Neural progenitor cell (in vitro differentiated cells): ENCODE measurements at regions not wholly inside any gene's neighbourhood (a gene's known extent, or its start where the extent isn't known, plus 50 kb on each side); places are given as distances from the start of the nearest gene placed in this dataset.

Experiments
- DNase-seq: peaks from one replicate; pipeline ENCODE4 v3.0.0-alpha.2; 2016; ENCODE audit warnings: low spot score
- H2AFZ ChIP-seq: fragments of 200-600 bp; sonication (generic); replicated peaks from 2 replicates; pipeline ENCODE4 v1.6.1; 2016; ENCODE audit warnings: antibody characterized with exemption
- H3F3A ChIP-seq: fragments of 200-600 bp; sonication (generic); 2 replicates; pipeline ENCODE4 v1.6.1; 2016; ENCODE audit warnings: antibody characterized with exemption, low read depth
- H3K27ac ChIP-seq: fragments of 200-600 bp; sonication (generic); 2 replicates; pipeline ENCODE4 v1.5.1; 2016; ENCODE audit warnings: mild to moderate bottlenecking
- H3K27me3 ChIP-seq: fragments of 200-600 bp; sonication (generic); 2 replicates; pipeline ENCODE4 v1.6.1; 2016; ENCODE audit warnings: mild to moderate bottlenecking, moderate library complexity
- H3K36me3 ChIP-seq: fragments of 200-600 bp; sonication (generic); 2 replicates; pipeline ENCODE4 v1.5.1; 2016
- H3K4me1 ChIP-seq: fragments of 200-600 bp; sonication (generic); 2 replicates; pipeline ENCODE4 v1.6.1; 2016; ENCODE audit warnings: mixed run types
- H3K4me2 ChIP-seq: fragments of 200-600 bp; sonication (generic); 2 replicates; pipeline ENCODE4 v1.6.1; 2016
- H3K4me3 ChIP-seq: fragments of 200-600 bp; sonication (generic); 2 replicates; pipeline ENCODE4 v1.5.1; 2016
- H3K79me2 ChIP-seq: fragments of 200-600 bp; sonication (generic); 2 replicates; pipeline ENCODE4 v1.6.1; 2016; ENCODE audit warnings: low read depth
- H3K9ac ChIP-seq: fragments of 200-600 bp; sonication (generic); 2 replicates; pipeline ENCODE4 v1.6.1; 2016
- H3K9me3 ChIP-seq: fragments of 200-600 bp; sonication (generic); 2 replicates; pipeline ENCODE4 v1.5.1; 2016; ENCODE audit warnings: low read depth
- H4K20me1 ChIP-seq: fragments of 200-600 bp; sonication (generic); 2 replicates; pipeline ENCODE4 v1.6.1; 2016; ENCODE audit warnings: low read depth
- H3K27ac Mint-ChIP-seq: 3 replicates; pipeline ENCODE4 v1.8.0; 2021; ENCODE audit warnings: mixed read lengths
- H3K27me3 Mint-ChIP-seq: 2 replicates; pipeline ENCODE4 v1.8.0; 2022; ENCODE audit warnings: low read depth, mild to moderate bottlenecking, inconsistent platforms, moderate library complexity, mixed read lengths; ENCODE audit not compliant: insufficient read depth
- H3K36me3 Mint-ChIP-seq: 3 replicates; pipeline ENCODE4 v1.8.0; 2021; ENCODE audit warnings: mixed read lengths
- H3K4me1 Mint-ChIP-seq: 3 replicates; pipeline ENCODE4 v1.8.0; 2021; ENCODE audit warnings: mixed read lengths
- H3K4me3 Mint-ChIP-seq: 3 replicates; pipeline ENCODE4 v1.8.0; 2021; ENCODE audit warnings: mild to moderate bottlenecking, moderate library complexity, mixed read lengths
- H3K9me3 Mint-ChIP-seq: 3 replicates; pipeline ENCODE4 v1.8.0; 2020; ENCODE audit warnings: mixed read lengths
- EZH2 ChIP-seq: fragments of 200-600 bp; sonication (generic); IDR thresholded peaks from 2 replicates; pipeline ENCODE4 v1.6.1; 2017; ENCODE audit warnings: antibody characterized with exemption, mild to moderate bottlenecking, moderate library complexity
- EZH2phosphoT487 ChIP-seq: fragments of 200-600 bp; sonication (generic); IDR thresholded peaks from 2 replicates; pipeline ENCODE4 v1.6.1; 2017; ENCODE audit warnings: antibody characterized with exemption
- TF ChIP-seq, protein P1 (sequence below): fragments of 200-600 bp; sonication (generic); IDR thresholded peaks from 2 replicates; pipeline ENCODE4 v1.5.1; 2017; ENCODE audit warnings: antibody characterized with exemption, mild to moderate bottlenecking

GRCh38 chr13:70736622-70737317 lies 628.5 kb upstream of the KLHL1 start:
- H4K20me1 ChIP-seq = no peaks in the 10 kb centered on the region
- no peak overlapping the region for H2AFZ ChIP-seq
- no peaks in the 10 kb centered on the region for H3K36me3 Mint-ChIP-seq
- H3K4me2 ChIP-seq = no peak overlapping the region
- no peak for DNase-seq
- H3K4me3 Mint-ChIP-seq = no peak overlapping the region
- peaks cover 16% of the 10 kb centered on the region for H3K4me1 ChIP-seq
- H3K9ac ChIP-seq = no peak overlapping the region
- TF ChIP-seq, protein P1, sequence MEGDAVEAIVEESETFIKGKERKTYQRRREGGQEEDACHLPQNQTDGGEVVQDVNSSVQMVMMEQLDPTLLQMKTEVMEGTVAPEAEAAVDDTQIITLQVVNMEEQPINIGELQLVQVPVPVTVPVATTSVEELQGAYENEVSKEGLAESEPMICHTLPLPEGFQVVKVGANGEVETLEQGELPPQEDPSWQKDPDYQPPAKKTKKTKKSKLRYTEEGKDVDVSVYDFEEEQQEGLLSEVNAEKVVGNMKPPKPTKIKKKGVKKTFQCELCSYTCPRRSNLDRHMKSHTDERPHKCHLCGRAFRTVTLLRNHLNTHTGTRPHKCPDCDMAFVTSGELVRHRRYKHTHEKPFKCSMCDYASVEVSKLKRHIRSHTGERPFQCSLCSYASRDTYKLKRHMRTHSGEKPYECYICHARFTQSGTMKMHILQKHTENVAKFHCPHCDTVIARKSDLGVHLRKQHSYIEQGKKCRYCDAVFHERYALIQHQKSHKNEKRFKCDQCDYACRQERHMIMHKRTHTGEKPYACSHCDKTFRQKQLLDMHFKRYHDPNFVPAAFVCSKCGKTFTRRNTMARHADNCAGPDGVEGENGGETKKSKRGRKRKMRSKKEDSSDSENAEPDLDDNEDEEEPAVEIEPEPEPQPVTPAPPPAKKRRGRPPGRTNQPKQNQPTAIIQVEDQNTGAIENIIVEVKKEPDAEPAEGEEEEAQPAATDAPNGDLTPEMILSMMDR = no peak
- TF ChIP-seq EZH2phosphoT487 = no peak
- no peak for TF ChIP-seq EZH2
- no peaks in the 10 kb centered on the region for H3K79me2 ChIP-seq
- H3K27me3 ChIP-seq = no peaks in the 10 kb centered on the region
- no peak overlapping the region for H3K27ac ChIP-seq
- peaks cover 19% of the 10 kb centered on the region for H3K4me1 Mint-ChIP-seq
- H3K27me3 Mint-ChIP-seq = peaks cover 3% of the 10 kb centered on the region
- H3K27ac Mint-ChIP-seq = no peak overlapping the region
- no peaks in the 10 kb centered on the region for H3K9me3 ChIP-seq
- no peaks in the 10 kb centered on the region for H3K9me3 Mint-ChIP-seq
- no peaks in the 10 kb centered on the region for H3K36me3 ChIP-seq
- H3F3A ChIP-seq = no peaks in the 10 kb centered on the region
- H3K4me3 ChIP-seq = no peak overlapping the region

DNA sequence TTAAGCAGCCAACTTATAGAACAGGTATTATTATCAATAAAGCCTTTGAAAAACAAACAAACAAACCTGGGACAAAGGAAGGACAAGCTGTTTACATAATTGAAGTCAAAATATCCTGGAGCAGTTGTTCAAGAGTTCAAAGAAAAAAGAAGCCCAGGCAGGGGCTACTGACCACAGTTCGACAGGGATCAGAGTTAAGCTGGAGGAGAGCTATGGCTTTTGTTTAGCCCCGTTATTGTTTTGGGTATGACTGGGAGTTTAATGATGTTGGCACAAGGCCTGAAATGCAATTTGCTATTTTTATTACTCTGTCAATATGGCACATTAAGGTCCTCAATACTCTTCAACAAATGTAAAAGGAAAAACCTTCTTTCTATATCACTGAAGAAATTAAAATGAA lies 624.4 kb upstream of the KLHL1 start:
- Histone ChIP-seq H3K4me3 (no peak overlapping the region), H3K4me1 (peaks cover 16% of the 10 kb centered on the region), H3K27ac (no peak overlapping the region), H3K9me3 (no peaks in the 10 kb centered on the region), H2AFZ (no peak overlapping the region), H3K79me2 (no peaks in the 10 kb centered on the region), H4K20me1 (no peaks in the 10 kb centered on the region), H3K36me3 (no peaks in the 10 kb centered on the region), H3K27me3 (no peaks in the 10 kb centered on the region), H3F3A (no peaks in the 10 kb centered on the region), H3K4me2 (peak overlapping the region; percentile 0), H3K9ac (no peak overlapping the region)
- Mint-ChIP-seq H3K27me3 (peaks cover 3% of the 10 kb centered on the region), H3K36me3 (no peaks in the 10 kb centered on the region), H3K4me3 (peak overlapping the region; percentile 21), H3K9me3 (no peaks in the 10 kb centered on the region), H3K27ac (peak overlapping the region; percentile 91), H3K4me1 (peaks cover 20% of the 10 kb centered on the region)
- TF ChIP-seq EZH2 (no peak), EZH2phosphoT487 (no peak)
- TF ChIP-seq, protein P1 = no peak
- peak; percentile 52 for DNase-seq

DNA sequence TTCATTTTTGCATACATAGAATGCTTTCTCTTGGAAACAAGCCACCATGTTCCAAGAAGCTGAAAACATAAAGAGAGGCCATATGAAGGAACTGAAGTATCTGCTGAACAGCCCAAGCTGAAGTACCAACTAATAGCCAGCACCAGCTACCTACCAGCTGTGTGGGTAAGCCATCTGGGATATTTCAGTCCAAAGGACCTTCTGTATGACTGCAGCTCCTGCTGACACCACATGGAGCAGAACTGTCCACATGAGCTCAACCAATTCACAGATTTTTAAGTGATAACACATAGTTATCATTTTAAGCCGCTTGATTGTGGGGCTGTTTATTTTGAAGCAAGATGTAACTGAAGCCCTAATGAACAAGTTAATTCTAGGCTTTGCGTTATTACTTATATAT lies 621.1 kb upstream of the KLHL1 start:
- H3F3A ChIP-seq = no peaks in the 10 kb centered on the region
- Mint-ChIP-seq H3K36me3 (no peaks in the 10 kb centered on the region), H3K4me3 (no peak overlapping the region), H3K4me1 (peaks cover 20% of the 10 kb centered on the region), H3K27ac (no peak overlapping the region), H3K9me3 (no peaks in the 10 kb centered on the region), H3K27me3 (no peaks in the 10 kb centered on the region)
- H3K27me3 ChIP-seq = no peaks in the 10 kb centered on the region
- H3K4me2 ChIP-seq = no peak overlapping the region
- H4K20me1 ChIP-seq = no peaks in the 10 kb centered on the region
- no peak for TF ChIP-seq EZH2
- TF ChIP-seq, protein P1 = no peak
- no peak for TF ChIP-seq EZH2phosphoT487
- H3K4me3 ChIP-seq = no peak overlapping the region
- no peak overlapping the region for H2AFZ ChIP-seq
- H3K79me2 ChIP-seq = no peaks in the 10 kb centered on the region
- no peak overlapping the region for H3K27ac ChIP-seq
- H3K9me3 ChIP-seq = no peaks in the 10 kb centered on the region
- H3K4me1 ChIP-seq = peaks cover 16% of the 10 kb centered on the region
- no peaks in the 10 kb centered on the region for H3K36me3 ChIP-seq
- no peak for DNase-seq
- no peak overlapping the region for H3K9ac ChIP-seq
